ENCODE measurements at regions not wholly inside any gene's neighbourhood (a gene's known extent, or its start where the extent isn't known, plus 50 kb on each side); places are given as distances from the start of the nearest gene placed in this dataset.
"Not testable (repeated sequence)": the region's sequence is repeated elsewhere in the genome, so short reads cannot be mapped to it uniquely, and the experiment has no call there.

DNA sequence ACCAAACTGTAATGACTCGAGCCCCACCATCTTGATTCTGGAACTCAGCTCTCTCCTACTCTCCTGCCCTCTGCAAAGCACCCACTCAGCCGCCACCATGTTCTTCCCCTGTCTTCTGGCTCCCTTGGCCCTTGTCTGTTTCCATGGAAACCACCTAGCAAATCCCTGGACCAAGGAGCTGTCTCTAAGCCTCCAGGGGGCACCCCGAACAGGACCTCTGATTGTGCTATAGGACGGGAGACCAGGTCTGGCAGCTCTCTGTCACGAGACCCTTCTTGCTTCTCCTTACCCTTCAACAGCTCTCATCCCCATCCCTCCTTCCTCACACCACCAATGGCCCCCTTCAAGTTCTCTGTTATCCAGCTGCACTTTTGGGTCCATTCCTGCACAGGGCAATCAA lies 277.7 kb upstream of the ZNF507 start:
- DNase-seq = no peak

DNA sequence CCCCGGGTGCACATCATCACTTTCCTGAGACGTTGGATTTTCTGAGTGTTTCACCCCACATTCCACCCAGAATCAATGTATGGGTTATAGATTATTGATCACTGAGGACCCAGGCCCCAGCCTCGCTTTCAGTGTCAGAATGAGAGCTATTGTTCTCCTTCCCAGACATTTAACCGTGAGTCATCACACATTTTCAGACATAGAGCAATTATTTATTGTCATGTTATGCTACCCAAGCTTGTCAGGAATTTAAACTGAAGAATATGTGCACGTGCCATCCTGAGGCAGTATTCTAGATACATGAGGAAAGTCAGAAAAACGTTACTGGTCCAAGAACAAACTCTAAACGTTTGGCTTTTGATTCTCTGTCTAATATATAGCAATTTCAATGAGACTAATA lies 276.6 kb upstream of the ZNF507 start:
- DNase-seq = no peak

DNA sequence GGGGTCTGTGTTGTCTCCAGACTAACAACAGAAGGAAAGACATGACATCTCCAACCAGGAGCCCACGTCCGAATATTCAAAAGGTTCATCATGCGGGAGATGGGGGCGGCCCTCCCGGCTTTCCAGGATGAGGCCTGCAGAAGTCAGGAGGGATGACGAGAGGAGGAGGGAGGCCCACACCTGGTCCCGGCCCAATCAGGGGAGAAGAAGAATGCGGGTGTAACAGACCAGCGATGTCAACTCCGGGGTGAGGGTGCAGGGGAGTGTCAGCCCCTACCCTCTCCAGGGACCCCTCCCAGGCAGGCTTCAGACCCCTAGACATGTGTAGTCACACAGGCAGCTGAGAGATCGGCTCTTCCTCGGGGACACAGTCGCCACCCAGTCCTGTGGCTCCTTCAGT lies 275.3 kb upstream of the ZNF507 start:
- no peak for DNase-seq

DNA sequence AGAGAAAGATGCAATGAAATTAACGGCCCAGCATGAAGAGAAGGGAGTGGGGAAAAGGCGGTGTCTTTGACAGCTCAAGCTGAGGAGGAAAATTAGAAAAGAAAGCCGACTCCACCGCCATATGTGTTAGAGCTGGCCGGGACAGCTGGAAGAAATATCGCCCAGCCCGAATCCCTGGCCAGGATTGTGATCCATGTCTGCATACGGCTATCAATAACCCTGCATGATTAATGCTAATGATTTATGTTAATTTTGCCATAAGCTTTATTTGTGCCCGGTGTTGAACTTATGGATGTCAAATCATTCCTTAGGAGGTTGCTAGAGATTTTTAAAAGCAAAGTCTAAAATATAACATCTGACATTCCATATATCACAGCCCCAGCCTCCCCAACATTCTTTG lies 263.4 kb upstream of the ZNF507 start:
- no peak for DNase-seq

DNA sequence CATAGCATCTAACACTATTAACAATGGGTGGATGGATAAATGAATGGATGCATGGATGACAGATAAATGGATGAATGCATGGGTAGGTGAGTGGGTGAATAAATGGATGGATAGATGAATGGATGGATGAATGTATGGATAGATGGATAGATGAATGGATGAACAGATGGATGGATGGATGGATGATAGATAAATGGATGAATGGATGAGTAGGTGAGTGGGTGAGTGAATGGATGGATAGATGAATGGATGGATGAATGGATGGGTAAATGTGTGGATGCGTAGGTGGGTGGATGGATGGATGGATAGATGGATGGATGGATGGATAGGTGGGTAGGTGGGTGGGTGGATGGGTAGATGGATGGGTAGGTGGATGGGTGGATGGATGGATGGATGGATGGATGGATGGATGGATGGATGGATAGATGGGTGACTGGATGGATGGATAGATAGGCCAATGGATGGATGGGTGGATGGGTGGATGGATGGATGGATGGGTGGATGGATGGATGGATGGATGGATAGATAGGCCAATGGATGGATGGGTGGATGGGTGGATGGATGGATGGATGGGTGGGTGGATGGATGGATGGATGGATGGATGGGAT lies 260.6 kb upstream of the ZNF507 start:
- not testable (repeated sequence) for DNase-seq

DNA sequence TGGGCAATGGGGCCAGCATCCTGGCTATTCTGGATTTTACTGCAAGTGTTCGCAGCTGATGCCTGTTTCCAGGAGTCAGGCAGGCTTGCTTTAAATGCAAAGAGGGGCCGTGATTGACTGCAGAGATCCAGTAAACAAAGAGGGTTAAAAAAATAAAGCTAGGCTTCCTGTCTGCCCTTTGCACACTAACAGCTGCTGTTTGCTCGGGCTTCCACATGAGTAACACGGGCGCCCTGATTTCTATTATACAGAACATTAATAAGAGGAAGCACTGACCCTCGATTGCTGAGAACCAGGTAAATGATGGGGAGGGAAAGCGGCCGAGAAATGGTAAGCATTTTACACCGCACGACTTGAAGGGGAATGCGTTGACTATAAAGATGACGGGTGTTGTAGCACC lies 254.2 kb upstream of the ZNF507 start:
- DNase-seq = no peak

DNA sequence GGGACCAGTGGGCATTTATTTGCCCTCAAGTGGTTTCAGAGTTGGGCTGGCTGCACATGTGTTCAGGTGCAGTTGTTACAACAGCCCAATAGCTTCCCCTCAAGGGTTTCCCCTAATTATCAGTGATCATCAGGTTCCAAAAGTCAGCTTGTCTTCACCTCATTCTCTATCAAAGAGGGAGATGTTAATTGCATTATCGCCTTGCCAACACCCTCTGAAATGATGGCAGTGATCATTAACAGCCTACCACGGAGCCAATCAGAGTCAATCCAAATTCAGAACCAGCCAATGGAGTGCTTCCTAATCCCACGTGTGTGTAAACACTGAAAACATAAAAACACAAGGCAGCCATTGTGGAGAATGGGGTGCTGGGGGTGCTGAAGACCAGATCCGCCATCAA lies 248.4 kb upstream of the ZNF507 start:
- no peak for DNase-seq

DNA sequence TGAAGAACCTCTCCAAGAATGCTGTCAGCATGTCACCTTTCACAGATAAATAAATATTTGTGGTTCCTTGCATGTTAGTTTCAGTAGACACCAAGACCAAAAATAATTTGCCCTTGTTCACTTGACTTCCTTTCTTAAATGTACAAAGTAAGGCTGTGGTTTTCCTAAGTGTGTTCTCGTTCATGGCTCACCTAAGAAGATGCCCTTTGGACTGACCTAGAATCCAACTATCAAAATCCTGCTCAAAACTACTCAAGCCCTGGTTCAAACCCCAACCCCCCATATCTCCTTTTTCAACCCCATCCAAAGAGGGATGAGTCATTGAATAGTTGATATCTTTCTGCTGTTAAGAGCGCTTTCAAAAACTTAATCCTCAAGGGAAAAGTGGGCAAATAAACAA lies 247.8 kb upstream of the ZNF507 start:
- DNase-seq = no peak

DNA sequence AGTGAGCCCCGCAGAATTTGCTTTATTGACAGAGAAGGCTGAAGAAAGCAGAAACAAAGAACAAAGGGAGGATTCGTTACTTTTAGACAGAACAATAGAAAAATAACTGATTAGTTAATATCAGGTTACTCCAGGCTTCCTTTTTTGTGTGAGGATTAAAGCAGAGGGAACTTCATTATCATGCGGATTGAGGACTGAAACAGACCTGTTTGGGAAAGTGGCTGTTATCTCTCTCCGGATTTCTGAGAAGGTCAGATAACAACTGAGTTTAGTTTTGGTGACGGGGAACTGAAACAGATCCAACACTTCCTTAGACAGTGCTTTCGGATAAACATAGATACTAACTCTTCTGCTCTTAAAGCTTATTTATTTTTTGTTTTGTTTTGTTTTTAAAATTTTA lies 246.4 kb upstream of the ZNF507 start:
- no peak for DNase-seq

DNA sequence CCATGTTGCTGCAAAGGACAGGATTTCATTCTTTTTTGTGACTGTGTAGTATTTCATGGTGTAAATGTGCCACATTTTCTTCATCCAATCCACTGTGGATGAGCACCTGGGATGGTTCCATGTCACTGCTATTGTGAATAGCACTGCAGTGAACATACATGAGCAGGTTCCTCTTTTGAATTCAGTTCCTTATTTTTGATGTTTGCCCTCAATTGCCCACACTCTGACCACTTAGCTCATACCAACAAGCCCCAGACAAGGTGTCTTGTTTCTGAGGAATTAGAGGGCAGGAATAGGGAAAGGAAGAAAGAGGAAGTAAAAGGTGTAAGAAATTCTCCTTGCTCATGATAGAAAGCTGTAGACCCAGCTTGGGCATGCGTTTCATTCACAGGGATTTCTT lies 244.2 kb upstream of the ZNF507 start:
- no peak for DNase-seq

DNA sequence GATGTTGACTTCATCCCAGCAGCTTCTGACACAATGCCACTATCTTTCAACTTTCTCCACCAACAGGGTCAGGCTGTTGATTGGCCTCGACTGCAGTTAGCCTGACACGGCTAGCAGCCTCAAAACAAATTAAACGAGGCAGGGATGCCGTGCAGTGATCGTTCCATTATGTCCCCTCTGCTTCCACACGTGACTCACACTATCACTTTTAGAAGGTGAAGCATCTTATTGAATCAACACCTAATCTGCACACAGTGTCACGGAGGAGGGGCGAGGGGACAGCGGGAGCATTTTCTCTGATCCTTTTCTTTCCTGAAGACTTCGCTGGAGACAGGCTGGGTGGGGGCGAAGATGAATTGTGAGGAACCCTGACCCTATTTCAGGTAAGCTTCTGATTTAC lies 241.9 kb upstream of the ZNF507 start:
- no peak for DNase-seq

DNA sequence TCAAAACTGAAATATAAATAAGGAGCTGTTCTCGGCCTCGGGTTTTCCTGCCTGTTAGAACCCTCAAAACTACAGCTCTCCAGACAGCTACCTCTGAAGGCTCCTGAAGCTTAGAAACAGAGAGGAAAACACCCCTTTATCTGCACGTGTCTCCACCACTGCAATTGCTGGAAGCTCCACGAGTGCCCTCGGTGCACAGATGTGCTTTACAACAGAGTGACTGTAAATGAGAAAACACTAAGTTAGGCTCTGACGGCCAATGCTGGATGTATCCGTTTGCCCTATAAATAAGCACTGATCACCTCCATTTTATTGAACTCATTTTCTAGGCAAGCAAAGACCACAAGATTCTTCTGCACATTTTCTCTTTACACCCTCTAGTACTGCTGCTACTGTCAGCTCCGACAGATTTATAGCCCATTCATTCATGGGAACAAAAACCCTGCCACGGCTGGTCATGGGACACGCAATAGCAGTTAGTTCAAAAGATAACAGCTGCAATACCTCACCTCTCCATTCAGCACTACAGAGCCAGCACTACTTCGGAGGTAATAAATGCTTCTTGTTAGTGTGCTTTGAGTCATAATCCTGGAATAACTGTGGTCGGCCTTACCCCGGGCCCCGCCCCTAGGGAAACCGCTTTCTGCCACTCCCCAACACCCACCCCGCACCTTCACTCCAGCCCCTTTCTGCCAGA lies 241.1 kb upstream of the ZNF507 start:
- DNase-seq = no peak

DNA sequence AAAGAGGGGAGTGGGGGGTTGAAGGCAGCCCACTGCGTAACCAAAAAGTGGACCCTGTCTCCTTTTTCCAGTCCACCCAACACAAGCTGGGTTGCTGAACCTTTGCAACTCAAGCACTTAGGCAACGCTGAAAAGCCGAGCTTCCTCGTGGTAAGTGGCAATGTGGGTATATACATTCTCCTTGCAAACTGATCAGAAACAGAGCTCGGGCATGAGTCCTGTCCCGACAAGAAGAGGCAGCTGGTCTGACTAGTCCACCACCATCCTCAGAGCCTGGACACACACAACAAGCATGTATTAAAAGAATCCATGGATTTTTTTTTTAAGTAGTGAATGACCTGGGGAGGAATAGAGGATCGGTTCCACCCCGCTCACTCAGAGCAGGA lies 240.6 kb upstream of the ZNF507 start:
- DNase-seq = no peak

DNA sequence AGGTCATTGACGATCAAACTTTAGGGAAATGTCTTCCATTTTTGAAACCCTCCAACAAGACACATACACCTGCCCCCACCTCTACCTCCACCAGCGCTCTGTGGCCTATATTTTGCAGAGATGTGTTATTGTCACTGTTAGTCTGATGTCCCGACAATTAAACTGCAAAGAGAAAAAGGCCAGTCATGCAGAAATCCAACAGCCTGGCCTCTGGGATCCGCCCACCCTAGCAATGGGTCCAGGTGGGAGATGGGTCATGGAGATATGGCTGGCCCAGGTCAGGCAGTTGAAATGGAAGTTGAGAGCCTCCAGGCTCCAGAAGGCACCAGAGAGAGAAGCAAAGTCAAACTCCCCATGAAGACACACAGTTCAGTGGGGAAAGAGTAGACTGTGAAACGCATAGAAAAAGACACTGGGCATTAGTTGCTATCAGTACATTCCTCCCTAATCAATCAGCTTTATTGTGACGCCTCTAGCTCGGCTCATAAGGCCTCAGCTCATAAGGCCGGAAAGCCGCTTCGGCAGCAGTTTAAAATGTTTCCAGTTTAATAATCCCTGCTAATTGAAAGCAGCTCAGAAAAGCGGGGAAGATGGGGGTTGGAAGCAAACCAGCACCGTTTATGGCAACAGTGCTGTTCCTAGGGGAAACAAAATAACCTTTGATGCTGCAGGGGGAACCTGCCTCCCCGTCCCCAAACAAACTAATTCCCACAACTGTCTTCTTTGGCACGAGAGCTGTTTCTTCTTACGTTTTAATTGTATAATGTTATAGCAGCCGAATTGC lies 239.7 kb upstream of the ZNF507 start:
- DNase-seq = no peak

DNA sequence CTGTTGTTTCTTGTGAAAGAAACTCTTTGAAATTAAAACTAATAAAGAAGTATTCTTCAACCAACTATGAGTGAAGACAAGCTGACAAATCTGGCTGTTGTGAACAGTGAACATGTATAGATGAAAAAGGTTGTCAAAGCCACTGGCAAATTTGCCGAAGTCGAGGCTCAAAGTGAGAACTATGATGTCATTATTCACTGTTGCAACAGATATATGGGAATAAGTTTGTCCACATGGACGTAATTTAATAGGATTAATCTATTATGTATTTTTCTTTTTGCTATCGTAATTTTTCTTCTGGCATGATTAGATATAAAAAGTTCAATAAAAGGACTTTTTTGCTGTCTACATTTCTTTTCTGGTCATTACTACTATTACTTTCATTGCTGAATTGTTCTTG lies 223.2 kb upstream of the ZNF507 start:
- no peak for DNase-seq

DNA sequence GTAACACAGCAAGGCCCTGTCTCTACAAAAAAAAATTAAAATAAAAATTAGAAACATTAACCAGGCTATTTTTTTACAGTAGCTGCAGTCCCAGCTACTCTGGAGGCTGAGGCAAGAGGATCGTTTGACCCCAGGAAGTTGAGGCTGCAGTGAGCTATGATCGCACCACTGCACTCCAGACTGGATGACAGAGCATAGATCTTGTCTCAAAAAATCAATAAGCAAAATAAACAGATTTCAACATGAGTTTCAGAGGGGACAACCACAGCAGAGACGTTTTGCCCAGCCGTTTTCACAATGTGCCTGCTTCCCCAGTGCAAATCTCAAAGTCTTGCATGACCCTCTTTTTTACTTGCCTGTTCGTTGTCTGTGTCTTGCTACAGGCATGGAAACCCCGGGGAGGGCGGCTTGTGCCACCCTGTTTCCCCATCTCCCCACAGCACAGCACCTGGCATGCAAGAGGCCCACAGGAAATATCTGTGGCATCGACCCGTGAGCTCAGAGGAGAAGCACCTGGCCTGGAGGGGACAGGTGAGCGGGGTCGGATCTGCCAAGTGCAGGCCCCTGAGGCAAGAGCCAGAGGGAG lies 222.0 kb upstream of the ZNF507 start:
- DNase-seq = no peak

DNA sequence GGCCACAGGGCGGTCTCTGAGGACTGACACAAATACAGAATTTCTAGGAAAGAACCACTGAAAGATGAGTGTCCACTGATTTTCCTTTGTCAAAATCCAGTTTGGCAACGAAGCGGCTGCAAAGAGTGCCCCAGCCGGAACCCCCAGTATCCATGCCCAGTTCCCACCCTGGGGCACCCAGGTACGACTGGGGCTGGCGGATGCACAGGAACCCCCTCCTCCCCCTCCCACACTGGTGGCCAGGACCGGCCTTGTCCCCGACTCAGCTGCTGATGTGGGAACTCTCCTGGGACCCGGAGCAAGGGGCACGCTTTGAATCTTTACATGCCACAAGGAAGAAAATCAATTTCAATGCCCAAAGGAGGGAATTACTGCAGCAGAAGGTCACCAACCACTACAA lies 220.8 kb upstream of the ZNF507 start:
- no peak for DNase-seq

DNA sequence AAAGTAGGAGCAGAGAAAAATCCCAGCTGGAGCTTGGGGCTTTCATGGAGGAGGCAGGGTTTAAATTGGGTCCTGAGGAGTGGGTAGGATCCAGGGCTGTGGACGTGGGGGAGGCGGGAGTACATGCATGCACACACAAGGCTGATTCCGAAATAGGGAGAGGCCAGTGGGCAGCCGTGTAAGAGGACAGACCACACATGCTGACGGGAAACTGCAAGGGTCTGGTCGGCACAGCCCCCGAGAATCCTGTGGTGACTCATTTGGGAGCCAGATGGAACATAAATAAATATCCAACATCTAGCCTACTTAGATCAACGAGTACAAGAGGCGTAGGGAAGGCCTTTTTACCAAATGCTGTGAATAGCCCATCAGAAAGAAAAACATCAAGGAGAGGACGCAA lies 216.3 kb upstream of the ZNF507 start:
- DNase-seq = no peak

DNA sequence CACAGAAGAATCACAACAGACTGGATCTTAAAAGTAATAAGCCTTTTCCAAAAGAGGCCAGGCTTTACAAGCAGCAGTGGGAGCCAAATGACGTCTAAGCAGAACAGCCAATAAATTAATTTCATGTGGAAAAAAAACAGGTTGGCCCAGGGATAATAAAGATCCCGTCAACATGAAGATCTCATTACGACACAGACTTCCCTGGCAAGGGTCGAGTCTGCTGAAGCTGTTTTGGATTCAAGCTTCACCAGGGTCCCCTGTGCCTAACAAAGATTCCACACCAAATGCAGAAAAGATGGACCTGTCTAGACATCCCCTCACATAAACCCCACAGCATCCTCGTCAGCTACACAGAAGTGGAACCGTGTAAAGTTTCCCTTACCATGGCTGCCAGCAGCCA lies 215.1 kb upstream of the ZNF507 start:
- no peak for DNase-seq

DNA sequence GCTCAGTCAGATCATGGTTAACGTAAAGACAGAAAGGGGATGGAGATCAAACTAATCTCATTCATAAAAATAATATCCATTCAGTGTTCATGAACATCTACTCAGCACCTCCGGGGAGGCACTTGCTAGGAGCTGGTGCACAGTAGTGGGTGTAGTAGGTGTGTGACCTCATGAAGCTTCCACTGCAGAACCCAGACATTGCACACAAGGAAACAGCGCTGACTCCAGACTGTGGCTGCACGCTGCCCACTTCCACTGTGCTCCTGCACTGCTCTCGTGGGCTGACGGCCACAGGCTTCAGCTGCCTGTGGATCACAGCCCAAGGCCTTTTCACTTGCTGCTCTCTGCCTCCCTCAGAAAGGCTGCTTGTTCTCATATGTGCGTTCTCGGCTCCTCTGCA lies 214.4 kb upstream of the ZNF507 start:
- no peak for DNase-seq

DNA sequence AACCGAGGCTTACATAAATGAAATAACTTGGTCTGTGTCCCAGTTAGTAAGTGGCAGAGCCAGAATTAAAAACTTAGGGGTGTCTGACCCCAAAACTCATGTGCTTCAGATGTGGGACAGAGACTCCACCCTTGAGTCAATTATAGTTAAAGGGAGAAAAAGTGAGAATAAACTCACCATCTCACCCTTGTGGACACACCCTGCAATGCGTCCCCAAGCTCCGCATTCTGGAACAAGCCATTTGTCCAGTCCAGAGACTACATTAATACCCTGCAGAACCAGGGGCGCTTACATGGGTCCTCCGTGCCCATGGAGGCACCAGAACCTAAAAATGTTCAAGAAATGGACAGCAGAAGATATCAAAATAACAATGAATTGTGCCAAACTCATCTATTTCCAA lies 207.0 kb upstream of the ZNF507 start:
- no peak for DNase-seq

DNA sequence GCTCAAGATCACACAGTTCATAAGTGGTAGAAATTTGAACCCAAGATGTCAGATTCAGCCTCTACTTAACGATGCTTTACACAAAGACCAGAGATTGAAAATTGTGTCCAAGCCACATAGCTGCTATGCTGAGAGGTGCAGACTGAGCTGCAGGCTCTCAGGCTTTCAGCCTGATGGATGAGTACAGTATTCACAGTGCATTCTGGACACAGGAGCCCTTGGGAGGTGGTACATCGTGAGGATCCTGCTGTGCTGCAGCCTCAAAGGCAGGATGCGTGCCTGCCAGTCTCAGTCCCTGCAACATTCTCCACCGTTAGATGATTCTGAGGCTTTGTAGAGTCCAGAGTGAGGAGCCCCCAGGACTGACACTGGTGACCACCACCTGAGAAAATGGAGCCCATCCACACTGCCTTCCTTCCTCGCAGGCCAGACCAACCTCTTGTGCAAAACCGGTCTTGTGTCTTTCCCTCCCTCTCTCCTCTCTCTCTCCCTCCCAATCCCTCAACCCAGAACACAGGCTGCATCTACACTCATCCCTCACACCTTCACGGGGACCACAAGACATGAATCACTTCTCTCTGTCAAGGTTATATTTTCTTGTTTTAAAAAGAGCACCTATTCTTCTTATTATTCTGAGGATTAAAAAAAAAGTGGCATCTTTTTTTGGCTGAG lies 203.4 kb upstream of the ZNF507 start:
- no peak for DNase-seq

DNA sequence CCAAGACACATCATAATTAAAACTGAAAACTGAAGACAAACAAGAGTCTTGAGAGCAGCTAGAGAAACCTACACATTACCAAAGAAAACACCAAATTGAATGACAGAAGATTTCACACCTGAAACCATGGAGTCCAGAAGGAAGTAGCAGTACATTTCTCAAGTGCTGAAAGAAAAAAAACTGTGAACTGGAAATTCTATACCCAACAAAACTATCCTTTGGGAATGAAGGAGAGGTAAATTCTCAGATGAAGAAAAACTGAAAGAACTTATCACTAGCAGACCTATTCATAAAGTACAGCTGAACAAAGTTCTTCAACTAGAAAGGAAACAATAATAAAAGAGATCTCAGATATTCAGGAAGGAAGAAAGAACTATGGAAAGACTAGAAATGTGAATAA lies 198.7 kb upstream of the ZNF507 start:
- no peak for DNase-seq

DNA sequence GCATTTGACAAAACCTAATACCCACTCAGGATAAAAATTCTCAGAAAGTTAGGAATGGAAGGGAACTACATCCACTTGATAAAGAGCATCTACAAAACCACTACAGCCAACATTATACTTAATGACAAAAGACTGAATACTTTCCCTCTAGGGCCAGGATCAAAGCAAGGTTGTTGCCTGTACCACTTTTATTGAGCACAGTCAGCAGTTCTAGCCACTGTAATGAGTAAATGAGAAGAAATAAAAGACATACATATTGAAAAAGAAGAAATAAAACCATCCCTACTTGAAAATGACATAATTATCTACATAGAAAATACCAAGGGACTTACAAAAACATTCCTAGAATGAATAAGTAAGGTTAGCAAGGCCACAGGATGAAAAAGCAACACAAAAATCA lies 194.8 kb upstream of the ZNF507 start:
- DNase-seq = no peak

All from activated CD8-positive, alpha-beta memory T cell treated with anti-CD3 and anti-CD28 coated beads for 24 hours (primary cell).